ENCODE measurements at regions not wholly inside any gene's neighbourhood (a gene's known extent, or its start where the extent isn't known, plus 50 kb on each side); places are given as distances from the start of the nearest gene placed in this dataset.

- TF ChIP-seq POLR2A (IDR thresholded peaks at IDR 0.05; ENCODE audit: low read depth, low read length) (no peak), POLR2AphosphoS5 (IDR thresholded peaks at IDR 0.05; ENCODE audit: low read depth, low read length) (no peak), PAX5 (IDR thresholded peaks at IDR 0.05; ENCODE audit: insufficient read depth, low read length, severe bottlenecking) (no peak), TAF1 (IDR thresholded peaks at IDR 0.05; ENCODE audit: low read depth, low read length) (no peak)
Observed at GRCh38 chr4:22932326-22932725, 239.6 kb downstream of the GBA3 start.

Measured in GM12891 (cell line).